ENCODE measurements at regions not wholly inside any gene's neighbourhood (a gene's known extent, or its start where the extent isn't known, plus 50 kb on each side); places are given as distances from the start of the nearest gene placed in this dataset.

- peak overlapping the region; percentile 63 for H3K4me3 Mint-ChIP-seq
Measured at GRCh38 chr5:56587381-56588130, 227.8 kb upstream of the MAP3K1 start.

GRCh38 chr5:56585999-56586691 lies 229.2 kb upstream of the MAP3K1 start:
- peaks cover 56% of the 10 kb centered on the region for H3K4me1 Mint-ChIP-seq
- H3K4me3 Mint-ChIP-seq = peak overlapping the region; percentile 59
- no peaks in the 10 kb centered on the region for H3K36me3 Mint-ChIP-seq
- no peaks in the 10 kb centered on the region for H3K9me3 Mint-ChIP-seq
- H3K27me3 Mint-ChIP-seq = no peaks in the 10 kb centered on the region
- H3K27ac Mint-ChIP-seq = peak overlapping the region; percentile 74

More at GRCh38 chr5:56587381-56588130, 227.8 kb upstream of the MAP3K1 start:
- Mint-ChIP-seq H3K36me3 (no peaks in the 10 kb centered on the region), H3K27ac (peak overlapping the region; percentile 60), H3K27me3 (no peaks in the 10 kb centered on the region), H3K9me3 (no peaks in the 10 kb centered on the region), H3K4me1 (peaks cover 62% of the 10 kb centered on the region)

GRCh38 chr5:56585461-56585860 lies 229.9 kb upstream of the MAP3K1 start:
- H3K27ac Mint-ChIP-seq = no peak overlapping the region
- H3K36me3 Mint-ChIP-seq = no peaks in the 10 kb centered on the region
- peaks cover 59% of the 10 kb centered on the region for H3K4me1 Mint-ChIP-seq
- H3K27me3 Mint-ChIP-seq = no peaks in the 10 kb centered on the region
- peak overlapping the region; percentile 45 for H3K4me3 Mint-ChIP-seq
- H3K9me3 Mint-ChIP-seq = no peaks in the 10 kb centered on the region

GRCh38 chr5:56581426-56581825 lies 233.9 kb upstream of the MAP3K1 start:
- no peaks in the 10 kb centered on the region for H3K27me3 Mint-ChIP-seq
- no peaks in the 10 kb centered on the region for H3K9me3 Mint-ChIP-seq
- H3K36me3 Mint-ChIP-seq = no peaks in the 10 kb centered on the region
- H3K4me1 Mint-ChIP-seq = peaks cover 21% of the 10 kb centered on the region
- no peak overlapping the region for H3K27ac Mint-ChIP-seq
- H3K4me3 Mint-ChIP-seq = no peak overlapping the region

DNA sequence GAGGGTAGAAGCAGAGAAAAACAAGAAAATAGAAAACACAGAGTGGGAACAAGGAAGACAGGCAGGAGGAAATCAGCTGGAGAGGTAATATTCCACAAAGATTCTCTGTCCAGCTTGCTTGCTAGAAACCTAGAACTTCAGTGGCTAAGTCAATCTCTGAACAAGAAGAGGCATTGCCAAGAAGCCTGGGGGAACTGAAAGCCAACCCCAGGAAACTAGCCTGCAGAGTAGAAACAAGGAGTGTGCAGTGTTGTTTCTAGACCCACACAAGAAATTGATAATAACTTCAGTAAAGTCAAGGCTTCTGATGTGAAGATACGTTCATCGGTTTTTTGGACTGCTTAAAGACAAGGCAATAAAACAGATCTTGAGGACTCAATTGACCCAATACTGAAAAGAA lies 234.5 kb upstream of the MAP3K1 start:
- H3K9me3 Mint-ChIP-seq = no peaks in the 10 kb centered on the region
- peaks cover 15% of the 10 kb centered on the region for H3K4me1 Mint-ChIP-seq
- no peak overlapping the region for H3K27ac Mint-ChIP-seq
- no peaks in the 10 kb centered on the region for H3K27me3 Mint-ChIP-seq
- no peaks in the 10 kb centered on the region for H3K36me3 Mint-ChIP-seq
- no peak overlapping the region for H3K4me3 Mint-ChIP-seq

GRCh38 chr5:56575821-56576220 lies 239.5 kb upstream of the MAP3K1 start:
- Mint-ChIP-seq H3K27ac (no peak overlapping the region), H3K27me3 (no peaks in the 10 kb centered on the region), H3K9me3 (peaks cover 9% of the 10 kb centered on the region), H3K4me1 (peaks cover 4% of the 10 kb centered on the region), H3K36me3 (peaks cover 4% of the 10 kb centered on the region), H3K4me3 (no peak overlapping the region)

DNA sequence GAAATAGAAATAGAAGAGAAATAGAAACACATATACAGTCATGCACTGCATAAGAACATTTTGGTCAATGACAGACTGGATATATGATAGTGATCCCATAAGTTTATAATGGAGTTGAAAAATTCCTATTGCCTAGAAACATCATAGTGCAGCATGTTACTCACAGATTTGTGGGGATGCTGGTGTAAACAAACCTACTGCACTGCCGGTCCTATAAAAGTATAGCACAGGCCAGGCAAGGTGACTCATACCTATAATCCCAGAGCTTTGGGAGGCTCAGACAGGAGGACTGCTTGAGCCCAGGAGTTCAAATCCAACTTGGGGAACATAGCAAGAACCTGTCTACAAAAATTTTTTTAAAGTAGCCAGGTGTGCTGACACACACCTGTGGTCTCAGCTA lies 240.6 kb upstream of the MAP3K1 start:
- no peaks in the 10 kb centered on the region for H3K27me3 Mint-ChIP-seq
- no peak overlapping the region for H3K4me3 Mint-ChIP-seq
- H3K4me1 Mint-ChIP-seq = no peaks in the 10 kb centered on the region
- peaks cover 4% of the 10 kb centered on the region for H3K36me3 Mint-ChIP-seq
- H3K27ac Mint-ChIP-seq = no peak overlapping the region
- peaks cover 9% of the 10 kb centered on the region for H3K9me3 Mint-ChIP-seq

GRCh38 chr5:56569566-56569965 lies 245.8 kb upstream of the MAP3K1 start:
- H3K4me3 Mint-ChIP-seq = no peak overlapping the region

GRCh38 chr5:56569076-56569475 lies 246.3 kb upstream of the MAP3K1 start:
- peaks cover 15% of the 10 kb centered on the region for H3K4me1 Mint-ChIP-seq
- no peak overlapping the region for H3K27ac Mint-ChIP-seq
- H3K27me3 Mint-ChIP-seq = no peaks in the 10 kb centered on the region

More at GRCh38 chr5:56569566-56569965, 245.8 kb upstream of the MAP3K1 start:
- Mint-ChIP-seq H3K4me1 (peaks cover 15% of the 10 kb centered on the region), H3K27ac (no peak overlapping the region), H3K9me3 (peaks cover 9% of the 10 kb centered on the region), H3K36me3 (peaks cover 4% of the 10 kb centered on the region), H3K27me3 (no peaks in the 10 kb centered on the region)

DNA sequence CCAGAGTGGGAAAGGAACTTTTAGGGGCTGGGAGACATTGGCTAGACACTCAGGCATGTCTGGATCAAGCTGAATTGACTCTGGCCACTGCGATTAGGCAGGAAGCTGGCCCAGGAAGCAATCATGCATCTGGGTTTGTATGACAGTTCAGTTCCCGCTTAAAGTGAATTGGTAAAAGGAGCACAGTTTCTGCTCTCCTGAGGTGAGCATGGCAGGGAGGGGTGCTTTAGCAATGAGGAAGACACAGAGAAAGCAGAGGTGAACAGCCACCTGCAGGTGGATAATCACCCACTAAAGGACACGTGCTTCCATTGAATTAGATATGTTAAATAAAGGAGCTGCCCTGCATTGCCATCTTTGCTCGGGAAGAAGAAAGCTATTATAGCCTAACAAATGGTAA lies 248.1 kb upstream of the MAP3K1 start:
- Mint-ChIP-seq H3K4me1 (peaks cover 15% of the 10 kb centered on the region), H3K27me3 (no peaks in the 10 kb centered on the region), H3K36me3 (no peaks in the 10 kb centered on the region), H3K27ac (no peak overlapping the region), H3K4me3 (no peak overlapping the region), H3K9me3 (no peaks in the 10 kb centered on the region)

More at GRCh38 chr5:56569076-56569475, 246.3 kb upstream of the MAP3K1 start:
- Mint-ChIP-seq H3K9me3 (peaks cover 5% of the 10 kb centered on the region), H3K36me3 (peaks cover 4% of the 10 kb centered on the region), H3K4me3 (no peak overlapping the region)

GRCh38 chr5:56566374-56567249 lies 248.7 kb upstream of the MAP3K1 start:
- Mint-ChIP-seq H3K4me3 (no peak overlapping the region), H3K27me3 (no peaks in the 10 kb centered on the region), H3K36me3 (no peaks in the 10 kb centered on the region), H3K4me1 (peaks cover 15% of the 10 kb centered on the region), H3K27ac (no peak overlapping the region), H3K9me3 (no peaks in the 10 kb centered on the region)

DNA sequence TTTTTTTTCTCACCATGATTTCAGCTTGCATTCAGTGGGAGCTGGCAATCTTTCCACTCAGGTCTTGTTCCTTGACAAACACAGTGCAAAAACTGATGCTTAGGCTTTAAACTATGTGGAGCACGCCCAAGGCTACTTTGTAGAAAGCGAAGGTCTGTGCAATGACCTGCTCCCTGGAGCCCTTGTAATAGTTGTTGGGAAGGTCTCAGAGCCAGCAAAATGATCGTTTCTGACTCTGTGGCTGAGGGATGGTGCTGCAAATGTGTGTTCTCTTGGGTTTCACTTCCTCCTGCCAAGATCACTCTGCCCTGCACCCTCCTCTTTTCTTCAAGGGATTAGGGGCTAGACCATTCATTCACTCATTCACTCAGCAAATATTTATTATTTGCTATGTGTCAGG lies 249.7 kb upstream of the MAP3K1 start:
- peaks cover 22% of the 10 kb centered on the region for H3K4me1 Mint-ChIP-seq

DNA sequence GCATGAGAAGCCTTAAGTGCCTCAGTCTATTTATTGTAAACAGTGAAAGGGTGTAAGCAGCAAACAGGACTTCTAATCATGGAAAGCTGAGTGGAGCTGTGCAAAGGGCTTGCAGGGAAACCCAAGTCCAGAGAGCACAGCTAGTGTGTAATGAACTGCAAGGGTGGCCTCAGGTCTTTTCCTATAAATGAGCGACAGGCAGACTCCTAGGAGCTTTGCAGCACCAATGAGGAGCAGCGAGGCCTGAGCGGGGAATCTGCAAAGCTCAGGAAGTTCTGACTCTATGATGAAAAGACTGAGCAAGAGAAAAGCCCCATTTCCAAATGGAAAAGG lies 250.1 kb upstream of the MAP3K1 start:
- Mint-ChIP-seq H3K4me1 (peaks cover 22% of the 10 kb centered on the region), H3K9me3 (peaks cover 6% of the 10 kb centered on the region), H3K36me3 (no peaks in the 10 kb centered on the region), H3K27ac (no peak overlapping the region), H3K4me3 (no peak overlapping the region), H3K27me3 (no peaks in the 10 kb centered on the region)

More for the DNA sequence above, 249.7 kb upstream of the MAP3K1 start:
- Mint-ChIP-seq H3K4me3 (no peak overlapping the region), H3K36me3 (no peaks in the 10 kb centered on the region), H3K27me3 (no peaks in the 10 kb centered on the region), H3K27ac (no peak overlapping the region), H3K9me3 (peaks cover 2% of the 10 kb centered on the region)

DNA sequence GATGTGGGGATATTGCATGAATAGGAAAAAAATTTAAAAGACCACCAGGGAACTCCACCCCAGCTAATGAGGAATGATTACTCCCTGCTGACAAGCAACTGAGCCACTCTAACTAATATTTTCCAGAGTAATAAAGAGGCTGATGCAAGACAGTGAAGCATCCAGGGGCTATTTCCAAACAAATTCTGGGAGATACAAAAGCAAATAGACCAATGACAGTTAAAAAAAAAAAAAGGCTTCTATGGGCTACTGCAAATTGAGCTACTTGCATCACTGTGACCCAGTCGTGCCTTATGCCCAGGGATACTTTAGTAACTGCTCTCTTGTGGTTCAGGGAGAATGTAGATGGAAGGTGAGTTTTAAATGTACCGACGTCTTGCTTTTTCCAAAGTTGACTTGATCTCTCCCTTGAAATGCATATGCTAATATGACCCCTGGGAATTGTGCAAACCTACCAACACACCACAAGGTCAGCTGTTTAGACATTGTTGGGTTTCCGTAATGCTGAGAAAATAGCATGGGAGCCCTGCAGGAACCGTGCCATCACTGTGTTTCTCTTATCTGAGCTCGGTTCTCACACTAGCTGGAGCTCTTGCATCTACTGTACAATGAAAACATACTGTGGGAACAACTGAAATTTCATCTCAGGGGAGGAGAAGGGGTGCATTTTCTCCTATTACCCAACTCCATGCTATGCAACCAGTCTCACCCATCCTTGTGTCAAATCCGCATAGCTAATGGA lies 250.6 kb upstream of the MAP3K1 start:
- H3K27ac Mint-ChIP-seq = no peak overlapping the region
- peaks cover 6% of the 10 kb centered on the region for H3K9me3 Mint-ChIP-seq
- no peaks in the 10 kb centered on the region for H3K27me3 Mint-ChIP-seq
- H3K4me1 Mint-ChIP-seq = peaks cover 22% of the 10 kb centered on the region
- H3K4me3 Mint-ChIP-seq = no peak overlapping the region
- H3K36me3 Mint-ChIP-seq = no peaks in the 10 kb centered on the region

DNA sequence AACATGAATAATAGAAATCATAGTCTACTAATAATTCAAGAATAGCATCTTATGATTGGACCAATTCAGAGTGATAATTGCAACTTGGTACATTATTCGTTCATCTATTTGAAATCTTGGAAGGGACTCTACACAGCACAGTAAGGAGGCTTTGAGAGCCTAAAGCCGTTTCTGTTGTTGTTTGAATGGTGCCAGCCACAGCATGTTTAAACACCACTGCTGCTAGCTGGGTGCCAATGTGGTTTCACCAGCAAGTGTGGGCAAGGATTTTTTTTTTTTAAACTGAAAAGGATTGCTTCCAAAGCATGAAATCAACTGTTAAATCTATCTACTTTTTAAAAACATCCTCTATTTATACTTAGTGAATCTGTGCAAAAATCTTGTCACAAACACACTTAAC lies 253.9 kb upstream of the MAP3K1 start:
- H3K27me3 Mint-ChIP-seq = no peaks in the 10 kb centered on the region
- H3K4me3 Mint-ChIP-seq = no peak overlapping the region
- H3K36me3 Mint-ChIP-seq = no peaks in the 10 kb centered on the region
- peaks cover 22% of the 10 kb centered on the region for H3K4me1 Mint-ChIP-seq
- peaks cover 6% of the 10 kb centered on the region for H3K9me3 Mint-ChIP-seq
- no peak overlapping the region for H3K27ac Mint-ChIP-seq

Data from activated naive CD4-positive, alpha-beta T cell treated with anti-CD3 and anti-CD28 coated beads, Interleukin-2, amount 50 U/mL, for 24 hours (primary cell).